ENCODE measurements at regions not wholly inside any gene's neighbourhood (a gene's known extent, or its start where the extent isn't known, plus 50 kb on each side); places are given as distances from the start of the nearest gene placed in this dataset.

- no peaks in the 10 kb centered on the region for H3K79me2 ChIP-seq
- H4K20me1 ChIP-seq (ENCODE audit: insufficient read depth, poor library complexity, severe bottlenecking): no peaks in the 10 kb centered on the region
- H3K4me1 ChIP-seq (ENCODE audit: insufficient read depth): no peaks in the 10 kb centered on the region
- no peaks in the 10 kb centered on the region for H3K9me3 ChIP-seq (ENCODE audit: low read depth)
- no peak overlapping the region for H2AFZ ChIP-seq
- no peaks in the 10 kb centered on the region for H3K27me3 ChIP-seq
- WGBS (ENCODE audit: low lambda C conversion rate, missing lambda C conversion rate): 65% methylated on average over 5 of the region's 5 CpGs
- no peak for TF ChIP-seq EZH2phosphoT487 (IDR thresholded peaks at IDR 0.05; ENCODE audit: low read depth, severe bottlenecking, unreplicated experiment)
- no peak for TF ChIP-seq EZH2 (IDR thresholded peaks at IDR 0.05; ENCODE audit: borderline replicate concordance)
- TF ChIP-seq CTCF (IDR thresholded peaks at IDR 0.05; ENCODE audit: poor library complexity): no peak
- no peaks in the 10 kb centered on the region for H3K36me3 ChIP-seq (replicated peaks; ENCODE audit: insufficient read depth, low read depth)
- no peak overlapping the region for H3K27ac ChIP-seq
- no peaks in the 10 kb centered on the region for H3K9me2 ChIP-seq (replicated peaks; ENCODE audit: insufficient read depth)
- H3K4me2 ChIP-seq: no peak overlapping the region
- no peak for DNase-seq (ENCODE audit: low spot score)
- no peak overlapping the region for H3K4me3 ChIP-seq
Measured at GRCh38 chr4:36914106-36914505, 330.4 kb upstream of the NWD2 start.

GRCh38 chr4:36915717-36916116, 328.8 kb upstream of the NWD2 start:
- Histone ChIP-seq H3K27me3 (no peaks in the 10 kb centered on the region), H3K9me2 (replicated peaks; ENCODE audit: insufficient read depth) (no peaks in the 10 kb centered on the region), H3K9me3 (ENCODE audit: low read depth) (no peaks in the 10 kb centered on the region), H3K36me3 (replicated peaks; ENCODE audit: insufficient read depth, low read depth) (no peaks in the 10 kb centered on the region), H3K27ac (no peak overlapping the region), H3K4me2 (no peak overlapping the region), H3K4me3 (no peak overlapping the region), H3K4me1 (ENCODE audit: insufficient read depth) (no peaks in the 10 kb centered on the region), H2AFZ (no peak overlapping the region), H3K79me2 (no peaks in the 10 kb centered on the region), H4K20me1 (ENCODE audit: insufficient read depth, poor library complexity, severe bottlenecking) (no peaks in the 10 kb centered on the region)
- DNase-seq (ENCODE audit: low spot score): no peak
- no peak for TF ChIP-seq EZH2 (IDR thresholded peaks at IDR 0.05; ENCODE audit: borderline replicate concordance)
- TF ChIP-seq EZH2phosphoT487 (IDR thresholded peaks at IDR 0.05; ENCODE audit: low read depth, severe bottlenecking, unreplicated experiment): no peak
- no peak for TF ChIP-seq CTCF (IDR thresholded peaks at IDR 0.05; ENCODE audit: poor library complexity)
- 21% methylated on average over 2 of the region's 2 CpGs for WGBS (ENCODE audit: low lambda C conversion rate, missing lambda C conversion rate)

- H3K79me2 ChIP-seq: no peaks in the 10 kb centered on the region
- no peaks in the 10 kb centered on the region for H3K36me3 ChIP-seq (replicated peaks; ENCODE audit: insufficient read depth, low read depth)
- DNase-seq (ENCODE audit: low spot score): no peak
- H3K4me1 ChIP-seq (ENCODE audit: insufficient read depth): no peaks in the 10 kb centered on the region
- no peaks in the 10 kb centered on the region for H4K20me1 ChIP-seq (ENCODE audit: insufficient read depth, poor library complexity, severe bottlenecking)
- no peaks in the 10 kb centered on the region for H3K27me3 ChIP-seq
- WGBS (ENCODE audit: low lambda C conversion rate, missing lambda C conversion rate): 95% methylated on average over 6 of the region's 6 CpGs
- no peaks in the 10 kb centered on the region for H3K9me3 ChIP-seq (ENCODE audit: low read depth)
- H3K4me3 ChIP-seq: no peak overlapping the region
- no peak overlapping the region for H3K27ac ChIP-seq
- no peaks in the 10 kb centered on the region for H3K9me2 ChIP-seq (replicated peaks; ENCODE audit: insufficient read depth)
- H3K4me2 ChIP-seq: no peak overlapping the region
- TF ChIP-seq EZH2 (IDR thresholded peaks at IDR 0.05; ENCODE audit: borderline replicate concordance) (no peak), CTCF (IDR thresholded peaks at IDR 0.05; ENCODE audit: poor library complexity) (no peak), EZH2phosphoT487 (IDR thresholded peaks at IDR 0.05; ENCODE audit: low read depth, severe bottlenecking, unreplicated experiment) (no peak)
- no peak overlapping the region for H2AFZ ChIP-seq
Measured at GRCh38 chr4:36917413-36917812, 327.1 kb upstream of the NWD2 start.

GRCh38 chr4:36919721-36920120, 324.8 kb upstream of the NWD2 start:
- no peak for TF ChIP-seq EZH2 (IDR thresholded peaks at IDR 0.05; ENCODE audit: borderline replicate concordance)
- no peak for TF ChIP-seq CTCF (IDR thresholded peaks at IDR 0.05; ENCODE audit: poor library complexity)
- no peak for TF ChIP-seq EZH2phosphoT487 (IDR thresholded peaks at IDR 0.05; ENCODE audit: low read depth, severe bottlenecking, unreplicated experiment)
- H3K79me2 ChIP-seq: no peaks in the 10 kb centered on the region
- no peaks in the 10 kb centered on the region for H3K4me1 ChIP-seq (ENCODE audit: insufficient read depth)
- no peaks in the 10 kb centered on the region for H3K9me2 ChIP-seq (replicated peaks; ENCODE audit: insufficient read depth)
- DNase-seq (ENCODE audit: low spot score): no peak
- no peak overlapping the region for H3K27ac ChIP-seq
- H3K9me3 ChIP-seq (ENCODE audit: low read depth): no peaks in the 10 kb centered on the region
- no peak overlapping the region for H2AFZ ChIP-seq
- WGBS (ENCODE audit: low lambda C conversion rate, missing lambda C conversion rate): 100% methylated on average over 2 of the region's 2 CpGs
- no peaks in the 10 kb centered on the region for H3K36me3 ChIP-seq (replicated peaks; ENCODE audit: insufficient read depth, low read depth)
- H3K4me2 ChIP-seq: no peak overlapping the region
- H3K27me3 ChIP-seq: no peaks in the 10 kb centered on the region
- H3K4me3 ChIP-seq: no peak overlapping the region
- no peaks in the 10 kb centered on the region for H4K20me1 ChIP-seq (ENCODE audit: insufficient read depth, poor library complexity, severe bottlenecking)

All from hepatocyte (in vitro differentiated cells).